Adipocyte (in vitro differentiated cells): ENCODE measurements at regions not wholly inside any gene's neighbourhood (a gene's known extent, or its start where the extent isn't known, plus 50 kb on each side); places are given as distances from the start of the nearest gene placed in this dataset.
"Not testable (repeated sequence)": the region's sequence is repeated elsewhere in the genome, so short reads cannot be mapped to it uniquely, and the experiment has no call there.

Experiments
- DNase-seq: peaks from one replicate; pipeline ENCODE4 v3.0.0-alpha.2; 2015; ENCODE audit warnings: low read depth
- H3K27me3 ChIP-seq: replicated peaks from 2 replicates; pipeline ENCODE4 v1.7.0; 2013; ENCODE audit warnings: mild to moderate bottlenecking, low read length, moderate library complexity; ENCODE audit not compliant: control insufficient read depth, insufficient read depth
- H3K36me3 ChIP-seq: 2 replicates; pipeline ENCODE4 v1.7.0; 2013; ENCODE audit warnings: low read length, mild to moderate bottlenecking, moderate library complexity; ENCODE audit not compliant: control insufficient read depth, insufficient read depth, severe bottlenecking
- H3K4me1 ChIP-seq: 2 replicates; pipeline ENCODE4 v1.7.0; 2013; ENCODE audit warnings: mild to moderate bottlenecking, low read length, moderate library complexity; ENCODE audit not compliant: control insufficient read depth, insufficient read depth
- H3K4me3 ChIP-seq: 2 replicates; pipeline ENCODE4 v1.7.0; 2013; ENCODE audit warnings: mild to moderate bottlenecking, low read length, moderate library complexity
- H3K9ac ChIP-seq: 2 replicates; pipeline ENCODE4 v1.7.0; 2013; ENCODE audit warnings: mild to moderate bottlenecking, low read length, moderate library complexity
- H3K9me3 ChIP-seq: 2 replicates; pipeline ENCODE4 v1.7.0; 2013; ENCODE audit warnings: mild to moderate bottlenecking, low read length, moderate library complexity; ENCODE audit not compliant: control insufficient read depth

- DNase-seq: peak; percentile 5
- no peak overlapping the region for H3K4me3 ChIP-seq
- no peaks in the 10 kb centered on the region for H3K27me3 ChIP-seq
- no peaks in the 10 kb centered on the region for H3K9me3 ChIP-seq
- H3K36me3 ChIP-seq: no peaks in the 10 kb centered on the region
- H3K9ac ChIP-seq: no peak overlapping the region
- no peaks in the 10 kb centered on the region for H3K4me1 ChIP-seq
Measured at GRCh38 chr12:84416626-84417025, 496.0 kb downstream of the SLC6A15 start.

- no peaks in the 10 kb centered on the region for H3K4me1 ChIP-seq
- H3K27me3 ChIP-seq: no peaks in the 10 kb centered on the region
- no peak overlapping the region for H3K9ac ChIP-seq
- H3K4me3 ChIP-seq: no peak overlapping the region
- no peaks in the 10 kb centered on the region for H3K9me3 ChIP-seq
- no peak for DNase-seq
- no peaks in the 10 kb centered on the region for H3K36me3 ChIP-seq
Measured at GRCh38 chr12:84415946-84416345, 496.7 kb downstream of the SLC6A15 start.

- Histone ChIP-seq H3K27me3 (no peaks in the 10 kb centered on the region), H3K4me3 (no peak overlapping the region), H3K36me3 (no peaks in the 10 kb centered on the region), H3K9ac (no peak overlapping the region), H3K4me1 (no peaks in the 10 kb centered on the region), H3K9me3 (no peaks in the 10 kb centered on the region)
- peak; percentile 70 for DNase-seq
Measured at GRCh38 chr12:84413656-84414055, 498.9 kb downstream of the SLC6A15 start.

DNA sequence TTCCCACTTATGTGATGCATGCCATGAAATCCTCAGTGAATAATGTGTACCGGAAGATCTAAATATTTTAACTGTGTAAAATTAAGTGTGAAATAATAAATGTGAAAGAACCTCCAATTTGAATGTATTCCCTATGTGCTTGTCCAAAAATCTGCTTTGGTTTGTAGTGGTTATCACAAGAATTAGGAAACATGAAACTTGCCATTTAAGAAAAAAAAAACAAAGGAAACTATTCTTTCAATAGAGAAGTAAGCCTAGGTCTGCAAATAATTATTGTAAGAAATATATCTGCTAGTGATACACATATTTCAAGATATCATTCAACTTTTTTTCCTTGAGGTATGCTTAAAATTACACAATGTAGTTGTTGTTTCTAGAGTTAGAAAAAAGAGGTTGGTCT is 500.4 kb downstream of the SLC6A15 start:
- no peaks in the 10 kb centered on the region for H3K27me3 ChIP-seq
- H3K4me3 ChIP-seq: no peak overlapping the region
- no peaks in the 10 kb centered on the region for H3K36me3 ChIP-seq
- H3K9me3 ChIP-seq: no peaks in the 10 kb centered on the region
- H3K4me1 ChIP-seq: no peaks in the 10 kb centered on the region
- H3K9ac ChIP-seq: no peak overlapping the region
- DNase-seq: peak; percentile 80

DNA sequence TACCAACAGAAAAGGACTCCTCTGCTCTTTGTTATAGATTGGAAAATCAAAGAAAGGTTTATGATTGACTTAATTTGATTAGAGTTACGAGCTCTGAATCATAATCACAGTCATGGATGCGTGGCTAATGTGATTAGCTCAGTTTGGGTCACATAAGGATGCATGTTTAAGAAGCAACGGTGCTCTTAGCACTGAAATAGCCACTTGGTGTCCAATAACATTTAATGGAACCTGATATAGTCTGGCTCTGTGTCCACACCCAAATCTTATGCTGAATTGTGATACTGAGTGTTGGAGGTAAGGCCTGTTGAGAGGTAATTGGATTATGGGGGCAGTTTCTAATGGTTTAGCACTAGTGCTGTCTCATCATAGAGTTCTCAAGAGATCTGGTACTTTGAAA is 501.6 kb downstream of the SLC6A15 start:
- peak; percentile 16 for DNase-seq
- no peaks in the 10 kb centered on the region for H3K36me3 ChIP-seq
- no peaks in the 10 kb centered on the region for H3K27me3 ChIP-seq
- H3K9me3 ChIP-seq: no peaks in the 10 kb centered on the region
- H3K4me3 ChIP-seq: no peak overlapping the region
- no peaks in the 10 kb centered on the region for H3K4me1 ChIP-seq
- no peak overlapping the region for H3K9ac ChIP-seq

GRCh38 chr12:84408936-84409335 is 503.7 kb downstream of the SLC6A15 start:
- DNase-seq: no peak
- Histone ChIP-seq H3K9me3 (no peaks in the 10 kb centered on the region), H3K4me1 (no peaks in the 10 kb centered on the region), H3K9ac (no peak overlapping the region), H3K27me3 (no peaks in the 10 kb centered on the region), H3K36me3 (no peaks in the 10 kb centered on the region), H3K4me3 (no peak overlapping the region)

DNA sequence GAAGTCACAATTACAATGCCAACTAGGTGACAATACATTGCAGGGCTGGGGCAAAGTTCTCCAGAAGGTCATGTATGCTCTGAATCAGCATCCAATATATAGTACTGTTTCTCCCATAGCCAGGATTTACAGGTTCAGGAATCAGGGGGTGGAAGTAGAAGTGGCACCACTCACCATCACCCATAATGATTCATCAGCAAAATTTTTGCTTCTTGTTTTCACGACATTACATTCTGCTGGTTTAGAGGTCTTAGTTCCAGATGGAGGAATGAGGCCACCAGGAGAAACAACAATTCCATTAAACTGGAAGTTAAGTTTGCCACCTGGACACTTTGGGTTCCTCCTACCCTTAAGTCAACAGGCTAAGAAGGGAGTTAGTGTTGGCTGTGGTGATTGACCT is 505.9 kb downstream of the SLC6A15 start:
- H3K27me3 ChIP-seq, H3K4me1 ChIP-seq, DNase-seq, H3K36me3 ChIP-seq, H3K9me3 ChIP-seq, H3K4me3 ChIP-seq, H3K9ac ChIP-seq: not testable (repeated sequence)

DNA sequence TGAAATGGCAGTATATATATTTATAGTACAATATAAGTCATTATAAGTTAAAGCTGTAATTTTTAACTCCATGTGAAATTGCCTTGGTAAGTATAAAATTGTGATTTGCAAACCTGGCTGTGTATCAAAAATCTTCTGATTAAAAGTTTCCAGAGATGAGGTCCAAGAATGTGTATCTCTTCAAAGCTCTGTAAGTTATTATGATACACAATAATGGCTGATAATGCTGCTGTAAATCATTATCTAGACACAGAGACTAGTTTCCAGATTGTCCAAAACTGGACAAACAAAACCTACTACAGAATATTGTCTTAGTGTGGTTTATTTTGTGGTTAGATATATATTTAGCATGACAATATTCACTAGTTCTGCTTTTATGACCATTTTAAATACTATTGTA is 514.8 kb downstream of the SLC6A15 start:
- Histone ChIP-seq H3K4me1 (no peaks in the 10 kb centered on the region), H3K27me3 (no peaks in the 10 kb centered on the region), H3K9ac (no peak overlapping the region), H3K36me3 (no peaks in the 10 kb centered on the region), H3K9me3 (peaks cover 5% of the 10 kb centered on the region), H3K4me3 (no peak overlapping the region)
- no peak for DNase-seq

GRCh38 chr12:84397263-84397662 is 515.3 kb downstream of the SLC6A15 start:
- peak; percentile 54 for DNase-seq
- Histone ChIP-seq H3K9ac (no peak overlapping the region), H3K4me1 (no peaks in the 10 kb centered on the region), H3K4me3 (no peak overlapping the region), H3K9me3 (peaks cover 5% of the 10 kb centered on the region), H3K27me3 (no peaks in the 10 kb centered on the region), H3K36me3 (no peaks in the 10 kb centered on the region)

DNA sequence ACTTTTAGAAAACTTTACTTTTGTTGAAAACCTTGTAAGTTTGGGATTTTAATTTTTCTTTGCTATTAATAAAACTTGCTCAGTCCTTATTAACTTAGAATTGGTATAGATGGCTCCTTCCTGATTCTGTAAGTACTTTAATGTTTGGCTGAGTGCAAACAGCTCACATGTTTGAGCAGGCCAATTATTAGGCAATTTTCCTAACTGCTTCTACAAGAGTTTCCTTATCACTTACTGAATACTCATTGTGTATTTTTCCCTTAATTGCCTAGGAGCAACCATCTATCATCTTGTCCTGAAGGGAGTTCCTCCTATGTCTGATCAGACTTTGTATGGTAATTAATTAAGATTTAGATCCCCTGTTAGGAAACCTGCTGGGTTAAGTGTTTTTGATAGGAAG is 521.4 kb downstream of the SLC6A15 start:
- H3K36me3 ChIP-seq, H3K4me3 ChIP-seq, H3K27me3 ChIP-seq, DNase-seq, H3K4me1 ChIP-seq, H3K9ac ChIP-seq: not testable (repeated sequence)
- H3K9me3 ChIP-seq: peaks cover 11% of the 10 kb centered on the region

GRCh38 chr12:84384384-84384783 is 528.2 kb downstream of the SLC6A15 start:
- Histone ChIP-seq H3K4me1 (peaks cover 7% of the 10 kb centered on the region), H3K27me3 (no peaks in the 10 kb centered on the region), H3K36me3 (no peaks in the 10 kb centered on the region), H3K4me3 (no peak overlapping the region), H3K9me3 (peaks cover 12% of the 10 kb centered on the region), H3K9ac (no peak overlapping the region)
- DNase-seq: no peak

GRCh38 chr12:84382486-84382885 is 530.1 kb downstream of the SLC6A15 start:
- H3K27me3 ChIP-seq, H3K36me3 ChIP-seq, H3K4me1 ChIP-seq, H3K4me3 ChIP-seq, H3K9ac ChIP-seq: not testable (repeated sequence)
- H3K9me3 ChIP-seq: peaks cover 12% of the 10 kb centered on the region
- DNase-seq: peak; percentile 56
